ENCODE measurements at regions not wholly inside any gene's neighbourhood (a gene's known extent, or its start where the extent isn't known, plus 50 kb on each side); places are given as distances from the start of the nearest gene placed in this dataset.

- TF ChIP-seq POLR2A (IDR thresholded peaks at IDR 0.05; ENCODE audit: low read depth, low read length) (no peak), POLR2AphosphoS5 (IDR thresholded peaks at IDR 0.05; ENCODE audit: low read depth, low read length) (no peak)
These were observed 306.7 kb downstream of the ADGRD1 start for GRCh38 chr12:131260251-131260905.

All from GM12891 (cell line).